ENCODE measurements at regions not wholly inside any gene's neighbourhood (a gene's known extent, or its start where the extent isn't known, plus 50 kb on each side); places are given as distances from the start of the nearest gene placed in this dataset.

GRCh38 chr4:116387937-116388474 is 697.4 kb downstream of the TRAM1L1 start:
- no peak overlapping the region for H3K4me3 ChIP-seq (replicated peaks in 1 of 3)
- H3K4me1 ChIP-seq = no peaks in the 10 kb centered on the region
- no peaks in the 10 kb centered on the region for H3K36me3 ChIP-seq
- no peaks in the 10 kb centered on the region for H3K9me3 ChIP-seq
- no peak overlapping the region for H3K27ac ChIP-seq
- TF ChIP-seq POLR2A (IDR thresholded peaks at IDR 0.05) = no peak
- DNase-seq = no peak
- intact Hi-C loops (cut with DNase I) = no loop called here
- WGBS, 2 donors = 61 to 66% methylated on average over 2 of the region's 2 CpGs
- H3K27me3 ChIP-seq = no peaks in the 10 kb centered on the region

GRCh38 chr4:116386856-116387255 is 698.5 kb downstream of the TRAM1L1 start:
- WGBS, 2 donors = 66 to 67% methylated on average over 1 of the region's 1 CpG
- H3K4me1 ChIP-seq = no peaks in the 10 kb centered on the region
- H3K27me3 ChIP-seq = no peaks in the 10 kb centered on the region
- intact Hi-C loops (cut with DNase I) = no loop called here
- H3K36me3 ChIP-seq = no peaks in the 10 kb centered on the region
- H3K27ac ChIP-seq = no peak overlapping the region
- no peak overlapping the region for H3K4me3 ChIP-seq (replicated peaks in 1 of 3)
- no peak for TF ChIP-seq CTCF (IDR thresholded peaks at IDR 0.05)
- TF ChIP-seq POLR2A (IDR thresholded peaks at IDR 0.05) = no peak
- no peak for DNase-seq
- no peaks in the 10 kb centered on the region for H3K9me3 ChIP-seq

GRCh38 chr4:116385583-116385982 is 699.8 kb downstream of the TRAM1L1 start:
- H3K27me3 ChIP-seq = no peaks in the 10 kb centered on the region
- no peaks in the 10 kb centered on the region for H3K9me3 ChIP-seq
- H3K4me1 ChIP-seq = no peaks in the 10 kb centered on the region
- no peak overlapping the region for H3K4me3 ChIP-seq (replicated peaks in 1 of 3)
- no peaks in the 10 kb centered on the region for H3K36me3 ChIP-seq
- intact Hi-C loops (cut with DNase I) = no loop called here
- TF ChIP-seq CTCF (IDR thresholded peaks at IDR 0.05) = no peak
- no peak for TF ChIP-seq POLR2A (IDR thresholded peaks at IDR 0.05)
- no peak overlapping the region for H3K27ac ChIP-seq
- DNase-seq = no peak
- 92 to 95% methylated on average over 6 of the region's 6 CpGs for WGBS, 2 donors

GRCh38 chr4:116374815-116375214 is 710.6 kb downstream of the TRAM1L1 start:
- intact Hi-C loops (cut with DNase I) = no loop called here
- TF ChIP-seq CTCF (IDR thresholded peaks at IDR 0.05) = no peak
- no peak for TF ChIP-seq POLR2A (IDR thresholded peaks at IDR 0.05)
- Histone ChIP-seq H3K36me3 (no peaks in the 10 kb centered on the region), H3K27ac (no peak overlapping the region), H3K4me1 (no peaks in the 10 kb centered on the region), H3K27me3 (no peaks in the 10 kb centered on the region), H3K4me3 (replicated peaks in 1 of 3) (no peak overlapping the region), H3K9me3 (no peaks in the 10 kb centered on the region)
- 81% methylated on average over 3 of the region's 3 CpGs for whole genome bisulfite sequencing, 2 donors
- DNase-seq = no peak

- TF ChIP-seq CTCF (IDR thresholded peaks at IDR 0.05) = no peak
- no peak for TF ChIP-seq POLR2A (IDR thresholded peaks at IDR 0.05)
- Histone ChIP-seq H3K4me1 (no peaks in the 10 kb centered on the region), H3K4me3 (replicated peaks in 1 of 3) (no peak overlapping the region), H3K9me3 (no peaks in the 10 kb centered on the region), H3K27me3 (no peaks in the 10 kb centered on the region), H3K36me3 (no peaks in the 10 kb centered on the region), H3K27ac (no peak overlapping the region)
- intact Hi-C loops (cut with DNase I) = no loop called here
- DNase-seq = no peak
Observed at GRCh38 chr4:116362583-116362982, 722.8 kb downstream of the TRAM1L1 start.

- Histone ChIP-seq H3K27me3 (no peaks in the 10 kb centered on the region), H3K4me3 (replicated peaks in 1 of 3) (no peak overlapping the region), H3K36me3 (no peaks in the 10 kb centered on the region), H3K4me1 (no peaks in the 10 kb centered on the region), H3K27ac (no peak overlapping the region), H3K9me3 (no peaks in the 10 kb centered on the region)
- WGBS, 2 donors = 77 to 84% methylated on average over 4 of the region's 4 CpGs
- intact Hi-C loops (cut with DNase I) = no loop called here
- TF ChIP-seq CTCF (IDR thresholded peaks at IDR 0.05) (no peak), POLR2A (IDR thresholded peaks at IDR 0.05) (no peak)
- DNase-seq = no peak
Observed at GRCh38 chr4:116361790-116362189, 723.6 kb downstream of the TRAM1L1 start.
